ENCODE measurements at regions not wholly inside any gene's neighbourhood (a gene's known extent, or its start where the extent isn't known, plus 50 kb on each side); places are given as distances from the start of the nearest gene placed in this dataset.

- no peak for DNase-seq
Measured at GRCh38 chr1:199767700-199768099, 259.8 kb upstream of the NR5A2 start.

- DNase-seq, result no peak
Measured at GRCh38 chr1:199774433-199775089, 252.9 kb upstream of the NR5A2 start.

- no peak for DNase-seq
Measured at GRCh38 chr1:199776768-199777497, 250.6 kb upstream of the NR5A2 start.

GRCh38 chr1:199778324-199778955 lies 249.1 kb upstream of the NR5A2 start:
- DNase-seq, result no peak

GRCh38 chr1:199780091-199780490 lies 247.4 kb upstream of the NR5A2 start:
- no peak for DNase-seq

- DNase-seq, result no peak
Measured at GRCh38 chr1:199780948-199781670, 246.4 kb upstream of the NR5A2 start.

- DNase-seq, result no peak
Measured at GRCh38 chr1:199784138-199784895, 243.2 kb upstream of the NR5A2 start.

- DNase-seq, result no peak
Measured at GRCh38 chr1:199786695-199787094, 240.8 kb upstream of the NR5A2 start.

GRCh38 chr1:199789141-199789540 lies 238.4 kb upstream of the NR5A2 start:
- no peak for DNase-seq

- DNase-seq, result no peak
Measured at GRCh38 chr1:199791495-199791894, 236.0 kb upstream of the NR5A2 start.

- DNase-seq, result no peak
Measured at GRCh38 chr1:199792874-199793273, 234.6 kb upstream of the NR5A2 start.

GRCh38 chr1:199794105-199794863 lies 233.2 kb upstream of the NR5A2 start:
- DNase-seq, result no peak

GRCh38 chr1:199799116-199799515 lies 228.4 kb upstream of the NR5A2 start:
- DNase-seq, result no peak

- no peak for DNase-seq
Measured at GRCh38 chr1:199804526-199804925, 223.0 kb upstream of the NR5A2 start.

GRCh38 chr1:199808110-199808870 lies 219.2 kb upstream of the NR5A2 start:
- no peak for DNase-seq

- no peak for DNase-seq
Measured at GRCh38 chr1:199809311-199809710, 218.2 kb upstream of the NR5A2 start.

GRCh38 chr1:199811163-199811562 lies 216.3 kb upstream of the NR5A2 start:
- DNase-seq, result no peak

- DNase-seq, result no peak
Measured at GRCh38 chr1:199813198-199813597, 214.3 kb upstream of the NR5A2 start.

GRCh38 chr1:199815947-199816346 lies 211.6 kb upstream of the NR5A2 start:
- DNase-seq, result no peak

GRCh38 chr1:199817266-199817665 lies 210.2 kb upstream of the NR5A2 start:
- DNase-seq, result no peak

Data from activated T-cell treated with anti-CD3 and anti-CD28 coated beads for 4 hours (primary cell).